ENCODE measurements at regions not wholly inside any gene's neighbourhood (a gene's known extent, or its start where the extent isn't known, plus 50 kb on each side); places are given as distances from the start of the nearest gene placed in this dataset.
"Not testable (repeated sequence)": the region's sequence is repeated elsewhere in the genome, so short reads cannot be mapped to it uniquely, and the experiment has no call there.

GRCh38 chr12:28046600-28046999, 74.1 kb upstream of the PTHLH start:
- dilution Hi-C loops (cut with MboI; ENCODE audit: extremely low pct_ligation_motif_present, low sequenced_read_pairs); FAIRE-seq; H3K36me3 ChIP-seq (ENCODE audit: control insufficient read depth in 2 of 2, extremely low read depth in 1 of 2, insufficient read depth in 2 of 2, low read length in 2 of 2); POLR2A ChIA-PET; H3K79me2 ChIP-seq (ENCODE audit: control insufficient read depth, insufficient read depth, low read length); CTCF ChIA-PET; H4K20me1 ChIP-seq (replicated peaks; ENCODE audit: control insufficient read depth, extremely low read depth, insufficient read depth, low read length); H3K9me1 ChIP-seq (replicated peaks; ENCODE audit: control insufficient read depth, extremely low read depth, insufficient read depth, low read length); BruUV-seq (replicated peaks); intact Hi-C loops (cut with micrococcal nuclease); H3K9me3 ChIP-seq (replicated peaks; ENCODE audit: control insufficient read depth, insufficient read depth, low read length); DNase-seq (ENCODE audit: low read depth, low spot score); H3K27me3 ChIP-seq (ENCODE audit: control insufficient read depth in 2 of 2, insufficient read depth in 2 of 2, low read length in 2 of 2); H3K4me2 ChIP-seq (ENCODE audit: insufficient read depth, low read length); H3K4me3 ChIP-seq (replicated peaks in 1 of 3; ENCODE audit: insufficient read depth in 1 of 3, low read depth in 1 of 3, low read length in 3 of 3); H3K4me1 ChIP-seq (ENCODE audit: control insufficient read depth, extremely low read depth, insufficient read depth, low read length); H2AFZ ChIP-seq (ENCODE audit: low read depth, low read length); H3K27ac ChIP-seq (ENCODE audit: insufficient read depth, low read depth, low read length); H3K9ac ChIP-seq (replicated peaks; ENCODE audit: extremely low read depth, insufficient read depth, low read length): not testable (repeated sequence)

- POLR2A ChIA-PET: no interaction called here
- intact Hi-C loops (cut with micrococcal nuclease): no loop called here
- no peak for FAIRE-seq
Observed at GRCh38 chr12:28050606-28051005, 78.1 kb upstream of the PTHLH start.

More at GRCh38 chr12:28050606-28051005, 78.1 kb upstream of the PTHLH start:
- dilution Hi-C loops (cut with MboI; ENCODE audit: extremely low pct_ligation_motif_present, low sequenced_read_pairs): no loop called here
- Histone ChIP-seq H3K9me3 (replicated peaks; ENCODE audit: control insufficient read depth, insufficient read depth, low read length) (no peaks in the 10 kb centered on the region), H3K27ac (ENCODE audit: insufficient read depth, low read depth, low read length) (no peak overlapping the region), H3K4me2 (ENCODE audit: insufficient read depth, low read length) (no peak overlapping the region), H3K4me1 (ENCODE audit: control insufficient read depth, extremely low read depth, insufficient read depth, low read length) (no peaks in the 10 kb centered on the region), H3K9ac (replicated peaks; ENCODE audit: extremely low read depth, insufficient read depth, low read length) (no peak overlapping the region), H3K27me3 (ENCODE audit: control insufficient read depth in 2 of 2, insufficient read depth in 2 of 2, low read length in 2 of 2) (no peaks in the 10 kb centered on the region), H4K20me1 (replicated peaks; ENCODE audit: control insufficient read depth, extremely low read depth, insufficient read depth, low read length) (no peaks in the 10 kb centered on the region), H3K4me3 (replicated peaks in 1 of 3; ENCODE audit: insufficient read depth in 1 of 3, low read depth in 1 of 3, low read length in 3 of 3) (no peak overlapping the region), H3K36me3 (ENCODE audit: control insufficient read depth in 2 of 2, extremely low read depth in 1 of 2, insufficient read depth in 2 of 2, low read length in 2 of 2) (no peaks in the 10 kb centered on the region), H3K9me1 (replicated peaks; ENCODE audit: control insufficient read depth, extremely low read depth, insufficient read depth, low read length) (no peaks in the 10 kb centered on the region), H2AFZ (ENCODE audit: low read depth, low read length) (no peak overlapping the region), H3K79me2 (ENCODE audit: control insufficient read depth, insufficient read depth, low read length) (no peaks in the 10 kb centered on the region)
- no TSS peak for BruUV-seq (replicated peaks)
- TF ChIP-seq MYC (IDR thresholded peaks at IDR 0.05; ENCODE audit: low read depth, low read length) (no peak), POLR2A (IDR thresholded peaks at IDR 0.05; ENCODE audit: low read depth, low read length) (no peak), CTCF (IDR thresholded peaks at IDR 0.05; ENCODE audit: extremely low read depth in 1 of 2, insufficient read depth in 1 of 2, low read depth in 1 of 2, low read length in 2 of 2) (no peak), FOS (IDR thresholded peaks at IDR 0.05; ENCODE audit: borderline replicate concordance, insufficient read depth, low read length) (no peak), EZH2 (IDR thresholded peaks at IDR 0.05; ENCODE audit: borderline replicate concordance, low read depth, low read length, severe bottlenecking) (no peak)
- no peak for DNase-seq (ENCODE audit: low read depth, low spot score)
- CTCF ChIA-PET: interaction anchor here (1.0 kb wide), 2 partner anchors 15 kb away, joined by 3 read pairs; no protein-coding TSS in a partner anchor
